ENCODE measurements at regions not wholly inside any gene's neighbourhood (a gene's known extent, or its start where the extent isn't known, plus 50 kb on each side); places are given as distances from the start of the nearest gene placed in this dataset.

DNA sequence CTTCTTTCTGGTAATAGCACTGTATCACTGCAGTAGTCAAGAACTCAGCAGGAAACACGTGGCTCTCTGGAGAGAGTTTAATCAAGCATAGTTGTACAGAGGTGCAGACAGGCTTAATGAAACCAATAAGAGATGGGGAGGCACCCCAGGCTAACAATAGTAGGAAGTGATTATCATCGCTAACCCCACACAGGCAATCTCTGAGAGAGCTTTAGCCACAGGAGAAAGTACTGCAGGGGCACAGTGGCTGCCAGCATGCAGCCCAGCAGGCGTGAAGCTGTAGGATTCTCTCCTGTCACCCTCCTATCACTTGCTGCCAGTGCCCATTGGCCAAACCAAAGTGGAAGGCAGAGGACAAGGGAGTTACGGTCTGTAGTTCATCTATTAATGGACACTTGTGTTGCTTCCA lies 450.0 kb upstream of the RASGEF1B start:
- DNase-seq, result peak; percentile 53

DNA sequence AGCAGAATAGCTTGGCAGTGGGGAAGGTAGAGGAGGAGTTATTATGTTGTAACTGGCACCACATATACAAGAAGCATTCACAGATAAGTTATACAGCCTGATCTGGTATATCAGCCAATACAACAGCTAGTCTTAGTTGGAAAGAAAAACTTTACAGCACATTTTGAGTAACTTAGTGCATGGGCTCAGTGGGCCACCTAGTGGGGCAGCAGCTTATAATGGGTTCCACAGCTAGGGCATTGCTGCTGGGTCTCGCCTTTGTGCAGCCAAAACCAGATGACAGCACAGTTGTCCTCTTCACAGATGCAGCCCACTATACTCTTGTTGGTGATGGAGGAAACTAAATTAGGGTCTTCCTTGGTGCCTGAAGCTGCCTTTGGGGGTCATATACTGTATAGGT lies 448.1 kb upstream of the RASGEF1B start:
- DNase-seq, result no peak

DNA sequence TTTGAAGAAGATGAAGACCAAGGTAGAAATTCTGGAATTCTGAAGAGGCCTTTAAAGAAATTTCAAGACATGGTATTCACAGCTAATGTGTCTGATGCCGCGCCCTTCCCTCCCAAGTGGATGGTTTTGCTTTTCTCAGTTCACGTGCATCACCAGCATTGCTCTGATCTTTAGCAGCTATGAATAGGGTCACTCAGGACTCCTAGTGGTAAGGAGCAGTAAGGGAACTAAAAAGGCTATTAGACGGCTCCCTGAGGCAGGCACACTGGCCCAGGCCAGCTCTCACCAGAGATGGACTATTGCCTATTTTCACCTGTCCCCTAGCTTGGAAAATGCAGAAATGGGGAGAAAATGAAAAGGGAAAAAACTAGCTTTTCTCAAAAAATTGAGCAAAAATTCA lies 447.5 kb upstream of the RASGEF1B start:
- DNase-seq, result no peak

DNA sequence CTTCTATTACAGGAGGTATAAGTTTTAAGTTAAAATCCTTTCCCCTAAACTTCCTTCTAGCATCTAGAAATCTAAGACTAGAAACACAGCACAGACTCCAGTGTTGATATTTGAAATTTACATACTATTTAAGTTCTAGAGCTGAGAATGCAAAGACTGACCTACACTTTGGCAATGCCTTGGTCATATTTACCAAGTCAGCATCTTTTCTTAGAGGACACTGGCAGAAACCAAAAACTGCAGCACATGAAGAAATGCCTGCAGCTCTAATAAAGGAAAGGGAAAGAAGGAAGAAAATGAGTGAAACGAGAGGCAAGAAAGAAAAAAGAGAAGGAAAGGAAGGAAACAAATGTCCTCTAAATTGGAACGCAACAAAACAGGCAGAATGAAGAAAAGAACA lies 443.7 kb upstream of the RASGEF1B start:
- no peak for DNase-seq

DNA sequence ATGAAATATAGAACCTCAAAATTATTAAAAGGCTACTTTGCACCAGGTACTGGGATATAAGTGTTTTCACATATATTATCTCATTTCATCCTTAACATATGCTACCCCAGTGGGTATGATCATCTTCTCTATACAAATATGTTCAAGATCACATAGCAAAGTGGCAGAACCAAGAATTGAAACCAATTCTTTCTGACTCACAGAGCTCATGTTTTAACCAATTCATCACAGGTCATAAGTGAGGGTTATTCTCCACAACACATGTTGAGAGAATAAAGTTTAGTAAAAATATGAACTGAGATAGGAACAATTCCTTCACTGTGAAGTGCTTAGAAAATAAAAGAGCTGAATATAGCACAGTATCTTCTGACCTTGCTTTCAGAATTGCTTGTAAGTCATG lies 442.9 kb upstream of the RASGEF1B start:
- no peak for DNase-seq

DNA sequence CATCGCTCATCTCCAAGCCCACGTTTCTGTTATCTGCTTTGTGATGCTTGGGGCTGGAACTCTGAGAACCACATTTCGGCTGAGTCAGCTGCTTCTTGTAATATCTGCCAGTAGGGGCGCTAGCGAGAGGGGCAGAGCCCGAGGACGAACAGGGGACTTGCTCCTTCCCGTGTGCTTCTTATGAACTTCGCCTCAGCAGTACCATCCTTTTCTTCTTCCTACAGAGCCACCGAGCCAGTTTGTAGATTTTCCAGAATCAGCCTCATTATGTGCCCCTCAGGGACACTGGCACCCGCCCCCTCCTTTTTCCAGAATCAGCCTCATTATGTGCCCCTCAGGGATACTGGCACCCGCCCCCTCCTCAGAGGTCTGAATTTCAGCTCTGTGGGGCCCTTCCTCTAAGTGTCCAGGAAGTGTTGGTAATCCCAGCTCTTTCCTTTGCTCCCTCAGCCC lies 441.7 kb upstream of the RASGEF1B start:
- DNase-seq, result peak; percentile 49

DNA sequence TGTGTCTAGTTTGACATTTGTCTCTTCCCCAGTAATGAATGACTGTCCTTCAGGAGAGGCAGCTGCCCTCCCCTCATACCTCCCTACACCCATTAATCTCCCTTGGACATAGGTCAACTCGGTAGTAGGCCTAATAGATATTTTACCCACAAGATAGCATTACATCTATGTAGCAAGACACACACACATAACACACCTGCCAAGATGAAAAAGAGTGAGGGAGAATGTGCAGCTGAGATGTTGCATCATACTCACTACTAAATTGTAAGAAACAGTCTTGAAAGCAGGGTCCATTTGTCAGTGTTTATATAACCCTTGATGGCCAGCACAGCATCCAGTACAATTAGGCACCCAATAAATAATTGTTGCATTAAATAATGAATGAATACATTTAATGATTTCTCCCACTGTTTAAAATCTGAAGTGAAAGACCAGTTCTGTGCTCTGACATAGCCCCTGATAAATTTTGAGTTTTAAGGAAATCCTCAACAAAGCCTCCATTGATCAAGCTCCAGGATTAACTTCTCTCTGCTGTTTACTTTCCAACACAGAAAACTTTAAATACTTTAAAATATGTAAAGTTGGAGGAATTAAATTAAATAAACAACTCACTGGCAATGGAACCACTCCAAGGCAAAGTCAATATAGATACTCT lies 440.8 kb upstream of the RASGEF1B start:
- DNase-seq, result no peak

DNA sequence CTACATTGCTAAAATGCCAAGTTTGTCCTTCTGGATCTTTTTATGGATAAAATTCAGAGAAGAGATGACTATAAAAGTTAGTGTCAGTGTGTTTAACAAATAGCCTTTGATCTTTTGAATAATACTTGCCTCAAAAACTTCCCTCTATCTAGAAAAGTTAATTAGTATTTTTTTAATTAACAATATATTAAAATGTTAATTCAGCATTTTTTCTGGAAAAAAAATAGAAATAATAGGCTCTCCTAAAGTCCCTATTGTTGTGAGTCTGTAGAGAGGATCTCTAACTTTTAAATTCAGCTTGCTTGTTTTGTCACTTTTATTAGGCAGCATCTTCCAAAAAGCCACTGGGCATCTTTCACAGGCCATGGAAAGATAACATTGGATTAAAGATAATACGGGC lies 435.2 kb upstream of the RASGEF1B start:
- no peak for DNase-seq

DNA sequence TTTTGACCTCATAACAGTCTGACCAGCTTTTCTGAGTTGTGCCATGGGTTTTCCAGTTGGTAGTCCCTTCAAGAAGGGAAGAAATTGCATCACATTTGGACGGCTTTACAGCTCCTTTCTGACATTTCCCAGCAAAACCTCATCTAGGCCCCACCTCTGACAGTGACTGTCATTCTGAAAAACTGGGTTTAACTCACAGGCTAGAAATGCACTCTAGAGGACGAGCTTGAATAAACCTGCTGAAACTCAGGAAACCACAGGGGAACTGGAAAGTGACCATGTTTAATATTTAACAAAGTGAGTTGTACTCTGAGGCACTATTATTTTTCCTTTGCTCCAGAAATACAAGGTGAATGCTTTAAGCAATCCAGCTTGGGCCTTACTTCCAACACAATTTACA lies 434.3 kb upstream of the RASGEF1B start:
- DNase-seq, result no peak

DNA sequence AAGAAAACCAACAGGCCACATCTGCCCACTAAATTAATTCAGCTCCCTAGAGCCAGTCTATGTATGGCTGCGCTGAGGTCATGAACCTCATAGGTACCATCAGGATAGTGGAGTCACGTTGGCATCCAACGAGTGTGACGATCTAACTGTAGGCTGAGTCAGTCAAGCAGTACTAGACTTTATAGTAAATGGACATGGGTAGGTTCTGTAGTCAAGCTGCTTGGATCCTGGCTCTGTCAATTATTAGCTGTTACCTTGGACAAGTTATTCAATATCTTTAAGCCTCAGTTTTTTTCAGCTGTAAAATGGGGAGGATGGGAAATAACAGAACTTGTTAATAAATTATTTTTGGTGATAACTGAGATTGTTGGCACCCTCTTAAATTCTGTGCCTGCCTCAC lies 432.4 kb upstream of the RASGEF1B start:
- DNase-seq, result no peak

DNA sequence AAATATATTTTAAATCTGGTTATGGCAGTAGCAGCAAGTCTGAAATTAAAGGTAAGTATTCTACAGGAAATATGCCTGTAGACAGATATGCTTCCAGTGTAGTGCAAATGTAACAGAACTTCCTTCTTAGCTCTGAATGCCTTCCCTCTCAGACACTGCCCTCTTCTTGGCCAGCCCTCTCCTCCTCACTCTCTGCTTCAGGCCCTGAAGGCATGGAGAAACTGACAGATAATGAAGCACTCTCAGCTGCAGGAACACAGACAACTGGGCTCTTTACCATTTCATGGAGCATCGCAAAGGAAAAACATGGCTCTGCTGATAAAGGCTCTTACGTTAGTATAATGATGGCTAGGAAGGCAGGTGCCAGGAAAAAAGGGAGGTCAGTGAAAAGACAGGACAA lies 431.5 kb upstream of the RASGEF1B start:
- no peak for DNase-seq

DNA sequence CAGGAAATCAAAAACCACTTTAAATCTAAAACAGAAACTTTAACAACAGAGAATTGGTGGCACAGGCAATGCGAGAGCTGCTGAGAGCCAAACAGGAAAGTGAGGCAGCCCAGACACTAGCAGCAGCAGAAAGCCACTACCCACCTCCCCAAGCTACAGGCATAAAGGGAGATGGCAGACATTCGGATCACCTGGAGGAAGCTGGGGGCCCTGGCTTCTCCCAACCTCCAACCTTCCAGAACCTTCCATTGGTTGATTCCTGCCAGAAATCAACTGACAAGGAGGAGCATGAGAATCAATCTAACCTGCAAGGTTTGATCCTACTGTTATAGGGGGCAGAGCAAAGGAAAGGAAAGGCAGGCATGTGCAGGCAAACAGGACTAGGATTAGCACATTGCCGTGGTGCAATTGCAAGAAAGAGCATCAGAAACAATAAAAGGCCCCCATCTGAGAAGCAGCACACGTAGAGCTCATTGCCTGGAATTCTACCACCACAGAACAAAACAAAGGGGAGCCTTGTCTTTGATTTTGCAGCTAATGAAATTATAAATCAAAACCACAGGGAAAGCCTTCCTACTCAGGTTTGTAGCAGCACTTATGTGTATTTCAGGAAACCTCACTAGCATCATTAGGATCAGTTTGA lies 427.3 kb upstream of the RASGEF1B start:
- no peak for DNase-seq

DNA sequence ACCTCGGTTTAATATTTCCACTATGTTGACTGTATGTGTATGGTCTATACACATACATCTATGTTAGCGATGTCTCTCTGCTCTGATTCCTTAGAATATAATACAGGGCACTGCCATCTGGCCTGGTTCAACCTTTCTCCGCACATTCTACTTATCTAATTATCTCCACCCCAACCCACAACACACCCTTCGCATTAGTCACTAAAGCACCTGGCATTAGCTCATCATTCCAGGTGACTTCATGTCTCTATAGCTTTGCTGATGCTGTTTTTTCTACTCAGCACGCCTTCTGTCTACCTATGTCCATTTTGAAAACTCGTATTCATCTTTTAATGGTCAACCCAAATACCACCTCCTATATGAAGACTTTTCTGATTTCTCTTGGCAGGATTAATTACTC lies 425.2 kb upstream of the RASGEF1B start:
- DNase-seq, result no peak

DNA sequence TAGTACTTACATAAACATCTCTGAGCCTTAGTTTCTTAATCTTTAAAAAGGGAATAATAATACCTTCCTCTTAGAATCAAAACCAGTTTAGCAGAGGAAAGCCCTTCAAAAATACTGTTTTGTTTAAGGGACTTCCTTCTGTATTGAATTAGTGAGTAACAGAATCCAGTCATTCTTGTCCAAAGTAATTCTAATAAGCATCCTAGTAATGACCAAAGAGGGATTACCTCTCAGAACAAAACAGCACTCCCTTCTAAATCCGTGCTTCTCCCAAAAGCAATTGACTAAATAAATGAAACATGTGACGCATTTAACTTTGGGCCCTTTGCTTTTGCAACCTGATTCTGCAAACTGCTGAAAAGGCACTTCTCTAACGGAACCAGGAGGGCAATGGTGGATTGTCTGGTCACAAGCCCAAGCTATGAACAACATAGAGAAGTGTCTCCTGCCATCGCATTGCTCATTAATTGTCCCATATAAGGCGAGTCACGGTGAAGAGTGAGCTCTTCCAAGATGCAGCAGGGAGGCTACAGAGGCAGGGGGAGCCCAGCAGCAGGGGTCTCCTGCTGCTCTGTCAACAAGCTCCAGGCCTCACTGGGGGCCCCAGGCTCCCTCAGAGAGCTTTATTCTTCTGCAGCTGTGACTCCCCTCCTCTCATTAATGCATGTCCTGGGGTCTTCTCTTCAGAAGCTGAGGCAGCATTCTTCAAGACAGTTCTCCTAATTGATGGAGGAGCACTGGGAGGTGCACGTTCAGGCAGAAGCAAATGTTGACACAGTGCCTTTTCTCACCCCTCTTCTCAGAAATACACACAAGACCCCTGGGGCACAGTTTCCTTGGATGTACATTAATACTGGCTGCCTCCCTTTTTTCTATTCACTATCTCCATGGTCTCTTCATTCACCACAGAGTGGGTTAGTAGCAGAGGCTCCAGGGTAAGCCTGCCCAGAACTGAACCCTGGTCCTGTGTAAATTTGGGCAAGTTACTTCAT lies 419.6 kb upstream of the RASGEF1B start:
- peak; percentile 75 for DNase-seq

DNA sequence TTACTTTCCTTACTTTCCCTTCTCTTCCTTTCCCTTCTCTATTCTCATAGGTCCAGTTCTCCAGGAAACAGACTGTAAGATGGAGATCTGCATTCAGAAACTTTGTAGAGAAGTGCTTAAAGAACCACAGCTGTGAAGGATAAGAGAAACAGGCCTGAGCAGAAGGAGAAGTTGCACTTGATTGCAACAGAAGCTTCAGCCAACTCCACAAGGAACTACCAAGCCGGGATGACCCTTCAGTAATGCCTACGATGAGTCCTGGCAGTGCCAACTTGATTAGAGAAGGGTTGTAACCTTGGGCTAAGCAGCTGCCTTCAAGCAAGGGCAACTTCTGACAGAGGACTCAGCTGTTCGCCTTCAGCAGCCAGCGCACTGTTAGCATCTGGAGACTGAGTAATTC lies 413.3 kb upstream of the RASGEF1B start:
- DNase-seq, result no peak

DNA sequence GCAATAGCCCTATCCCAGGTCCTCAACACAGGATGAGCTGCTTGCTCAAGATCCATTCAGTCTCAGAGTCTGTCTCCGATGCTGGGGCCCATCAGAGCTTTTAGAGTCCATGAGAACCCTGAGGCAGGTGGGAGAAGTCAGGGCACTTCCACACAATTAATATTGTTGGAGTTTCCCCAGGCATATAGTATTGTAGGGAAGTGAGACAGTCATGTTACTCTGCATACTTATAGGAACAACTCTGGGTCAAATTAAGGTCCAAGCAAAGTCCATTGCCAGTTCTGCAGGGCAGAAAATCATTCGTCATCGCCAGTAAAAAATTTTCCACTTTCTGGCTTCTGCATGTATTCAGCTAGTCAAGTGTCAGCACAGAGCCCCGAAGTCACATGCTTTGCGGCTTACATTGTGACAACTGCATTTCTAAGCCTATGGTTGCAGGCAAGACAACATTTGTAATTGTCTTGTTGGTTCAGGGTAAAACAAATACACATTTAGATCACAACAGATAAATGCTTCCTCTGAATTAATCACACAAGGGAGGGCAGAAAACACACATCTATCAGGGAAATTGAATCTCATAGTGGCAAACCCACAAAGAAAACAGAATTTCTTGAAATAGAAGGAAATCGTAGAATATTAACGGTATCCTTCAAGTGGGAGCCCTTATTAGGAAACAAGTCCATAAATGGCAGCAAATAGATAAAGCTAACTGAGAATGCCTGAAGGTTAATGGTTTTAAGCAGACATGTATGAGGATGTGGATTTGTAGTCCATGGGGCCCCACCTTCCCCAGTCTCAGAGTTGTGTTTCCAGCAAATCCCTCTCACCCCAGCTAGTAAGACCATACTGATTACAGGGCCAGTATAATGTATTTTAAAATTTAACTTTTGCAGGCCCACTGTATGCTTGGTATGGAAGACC lies 412.1 kb upstream of the RASGEF1B start:
- no peak for DNase-seq

DNA sequence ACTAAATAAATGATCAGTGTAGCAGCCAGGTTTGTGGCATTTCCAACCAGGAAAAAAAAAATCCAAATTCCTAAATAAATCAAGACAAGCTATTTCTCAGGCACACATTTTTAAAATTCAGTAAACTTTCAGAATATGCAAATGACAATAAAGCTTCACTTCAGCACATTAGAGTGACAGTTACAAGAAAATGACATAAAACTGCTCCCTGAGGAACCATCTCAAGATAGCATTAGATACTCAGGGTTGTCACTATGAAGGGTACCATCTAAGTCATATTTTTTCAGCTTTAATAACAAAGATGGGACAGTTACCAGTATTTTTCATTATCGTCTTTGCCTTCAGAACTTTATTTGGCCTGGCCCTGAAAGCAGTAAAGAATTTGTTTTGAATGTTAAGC lies 411.3 kb upstream of the RASGEF1B start:
- DNase-seq, result no peak

DNA sequence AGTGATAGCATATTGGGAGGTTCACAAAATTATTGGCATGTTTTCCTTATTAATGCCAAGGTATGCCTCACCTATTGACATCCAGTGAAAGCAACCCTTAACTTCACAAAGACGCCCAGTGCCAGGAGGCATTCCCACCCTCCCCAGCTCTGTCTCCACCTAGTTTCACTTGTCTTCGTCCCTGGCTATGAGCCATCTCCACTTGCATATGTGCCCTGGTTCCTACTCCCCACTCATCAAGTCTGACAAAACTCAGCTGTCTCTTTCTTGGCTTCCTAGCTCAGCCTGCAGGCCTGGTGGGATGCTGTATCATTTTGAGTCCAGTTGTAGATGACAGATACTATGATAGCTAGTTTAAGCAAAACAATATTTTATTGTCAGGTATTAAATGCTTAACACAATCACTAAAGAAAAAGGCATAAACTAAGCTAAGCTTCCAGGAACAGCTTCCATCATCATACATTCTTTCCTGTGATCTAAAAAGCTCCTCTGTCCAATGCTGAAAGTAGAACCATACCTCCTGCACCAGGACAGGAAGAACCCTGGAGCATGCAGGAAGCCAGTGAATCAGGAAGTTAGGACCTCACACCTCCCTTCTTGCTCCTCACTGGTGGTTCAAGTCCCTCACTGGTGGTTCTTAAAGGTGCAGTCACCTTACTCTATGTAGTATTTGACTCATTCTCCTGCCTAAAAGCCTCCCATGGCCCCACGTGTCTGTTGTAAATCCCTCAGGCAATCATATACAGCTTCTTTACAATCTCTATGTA lies 410.3 kb upstream of the RASGEF1B start:
- DNase-seq, result no peak

DNA sequence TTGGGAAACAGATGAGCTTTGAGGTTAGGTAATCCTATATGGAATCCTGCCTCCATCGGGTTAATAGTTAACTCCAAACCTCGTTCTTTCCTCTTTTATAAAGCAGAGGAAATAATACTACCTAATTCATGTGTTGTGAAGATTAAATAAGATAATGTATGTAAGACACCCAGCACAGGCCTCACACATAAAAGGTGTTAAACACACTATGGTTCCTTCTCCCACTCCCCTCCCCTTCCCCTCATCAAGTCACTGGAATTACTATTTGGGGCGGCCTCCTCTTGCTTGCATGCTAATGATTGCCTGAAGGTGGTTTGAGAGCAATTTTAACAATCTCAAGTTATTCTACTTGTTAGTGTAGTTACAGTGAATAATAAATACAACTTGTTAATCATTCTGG lies 404.4 kb upstream of the RASGEF1B start:
- no peak for DNase-seq

DNA sequence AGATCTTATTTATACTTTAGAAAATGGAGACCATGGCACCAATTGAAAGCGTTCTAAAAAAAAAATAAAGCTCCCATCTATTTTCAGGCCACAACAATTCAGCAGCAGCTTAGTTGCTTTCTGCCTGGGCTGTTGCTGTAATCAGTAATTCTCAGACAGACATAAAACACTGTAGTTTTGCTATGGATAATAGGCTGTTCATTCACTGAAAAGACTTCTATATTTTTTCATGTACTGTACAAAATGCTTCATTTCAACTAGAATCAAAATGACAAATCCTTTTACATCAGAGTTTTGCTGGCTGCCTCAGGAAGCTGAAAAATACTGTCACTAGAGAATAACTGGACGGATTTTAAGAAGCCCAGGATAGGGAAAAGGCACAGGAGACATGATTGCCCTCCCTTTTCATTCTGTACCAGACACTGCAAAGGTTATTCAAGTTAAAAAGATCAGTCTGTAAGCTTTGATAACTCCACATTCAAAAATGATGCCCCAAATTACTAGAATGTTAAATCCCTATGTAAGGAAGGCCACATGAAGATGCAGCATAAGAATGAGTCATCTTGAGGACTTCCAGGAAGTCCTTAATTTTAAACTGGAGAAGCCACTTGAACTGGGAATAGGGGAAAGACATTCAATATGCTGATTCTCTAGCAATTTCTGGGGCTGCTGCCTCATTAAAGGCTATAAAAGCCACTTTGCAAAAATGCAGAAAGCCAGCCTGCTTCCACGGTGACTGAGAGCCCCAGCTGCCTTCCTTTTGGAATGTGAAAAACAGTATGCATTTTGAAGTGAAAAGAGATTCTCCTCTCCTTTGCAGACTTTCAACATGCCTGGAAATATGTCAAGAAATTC lies 403.2 kb upstream of the RASGEF1B start:
- peak; percentile 48 for DNase-seq

DNA sequence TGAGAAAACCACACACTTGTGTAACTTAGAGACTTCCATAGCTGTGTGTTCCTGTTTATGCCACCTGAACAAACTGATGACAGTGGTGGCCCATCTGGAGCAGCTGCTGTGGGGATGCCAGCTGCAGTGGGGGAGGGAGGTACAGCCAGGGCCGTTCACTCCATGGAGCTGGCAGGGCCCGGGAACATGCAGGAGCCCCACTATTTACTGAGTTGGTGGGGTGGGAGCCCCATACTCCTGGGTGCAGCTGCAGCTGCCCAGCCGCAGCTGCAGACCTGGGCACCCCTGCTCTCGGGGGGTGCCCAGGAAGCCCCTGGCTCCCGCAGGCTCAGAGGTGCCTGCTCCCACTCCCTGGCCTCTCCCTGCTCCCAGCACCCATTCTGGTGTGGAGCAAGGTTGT lies 398.6 kb upstream of the RASGEF1B start:
- DNase-seq, result no peak
